BJ (cell line): ENCODE measurements at regions not wholly inside any gene's neighbourhood (a gene's known extent, or its start where the extent isn't known, plus 50 kb on each side); places are given as distances from the start of the nearest gene placed in this dataset.
A peak's percentile ranks its signal among the peaks of the same experiment; 100 is the strongest.

Experiments used
- CTCF ChIA-PET: fragments of 350-600 bp; formaldehyde crosslinking; extraction: SDS; loops from one replicate; lab custom pipeline; 2021; ENCODE audit warnings: antibody characterized with exemption, inconsistent platforms; lab: Yijun Ruan, JAX
- POLR2A ChIA-PET: fragments of 300-600 bp; sonication (Branson Sonifier 250); formaldehyde crosslinking; extraction: SDS; loops from one replicate; lab custom pipeline; 2021; ENCODE audit warnings: antibody characterized with exemption; lab: Charles Lee
- DNase-seq: peaks from one replicate; pipeline ENCODE4 v3.0.0-alpha.2; 2011; ENCODE audit warnings: low read depth
- H3K27me3 ChIP-seq: 2 replicates; pipeline ENCODE4 v1.6.0; 2011; ENCODE audit warnings: low read length; ENCODE audit not compliant: control insufficient read depth, insufficient read depth
- H3K36me3 ChIP-seq: 2 replicates; pipeline ENCODE4 v1.5.1; 2011; ENCODE audit warnings: low read length; ENCODE audit not compliant: control insufficient read depth, insufficient read depth
- H3K4me3 ChIP-seq: 2 replicates; pipeline ENCODE4 v1.5.1; 2011; ENCODE audit warnings: low read depth, mild to moderate bottlenecking, control low read depth, low read length
- CTCF ChIP-seq: IDR thresholded peaks from 2 replicates; pipeline ENCODE4 v1.5.1; 2011; ENCODE audit warnings: low read depth, mild to moderate bottlenecking, control low read depth, inconsistent platforms, low read length, moderate library complexity; ENCODE audit not compliant: insufficient read depth

- ChIA-PET CTCF (interaction anchor here (0.6 to 1.8 kb wide), 5 partner anchors 289 to 640 kb away, joined by 3 to 7 read pairs (median 4); no protein-coding TSS in a partner anchor), POLR2A (interaction anchor here (0.6 kb wide), 2 partner anchors 150 to 524 kb away, joined by 3 read pairs; no protein-coding TSS in a partner anchor)
- Histone ChIP-seq H3K27me3 (no peaks in the 10 kb centered on the region), H3K4me3 (no peak overlapping the region), H3K36me3 (no peaks in the 10 kb centered on the region)
- no peak for DNase-seq
- no peak for TF ChIP-seq CTCF
Observed at GRCh38 chr2:39914949-39915348, 135.9 kb upstream of the THUMPD2 start.

GRCh38 chr2:39913648-39914461 lies 134.8 kb upstream of the THUMPD2 start:
- POLR2A ChIA-PET: interaction anchor here (0.6 to 1.1 kb wide), 7 partner anchors 25 to 538 kb away, joined by 3 to 7 read pairs (median 3); partner anchors contain the start of gene SLC8A1
- Histone ChIP-seq H3K4me3 (no peak overlapping the region), H3K36me3 (no peaks in the 10 kb centered on the region), H3K27me3 (no peaks in the 10 kb centered on the region)
- CTCF ChIA-PET: interaction anchor here (0.5 to 2.6 kb wide), 24 partner anchors 19 to 1785 kb away, joined by 3 to 7 read pairs (median 3); no protein-coding TSS in a partner anchor
- peak; percentile 20 for DNase-seq
- peak; percentile 69 for TF ChIP-seq CTCF

- CTCF ChIA-PET: no interaction called here
- no peak overlapping the region for H3K4me3 ChIP-seq
- no peaks in the 10 kb centered on the region for H3K27me3 ChIP-seq
- H3K36me3 ChIP-seq: no peaks in the 10 kb centered on the region
- no peak for TF ChIP-seq CTCF
- peak; percentile 16 for DNase-seq
- POLR2A ChIA-PET: no interaction called here
Observed at GRCh38 chr2:39902103-39902502, 123.0 kb upstream of the THUMPD2 start.

- no peak overlapping the region for H3K4me3 ChIP-seq
- CTCF ChIA-PET: interaction anchor here (1.2 kb wide), 1 partner anchor 12 kb away, joined by 4 read pairs; no protein-coding TSS in a partner anchor
- no peaks in the 10 kb centered on the region for H3K27me3 ChIP-seq
- POLR2A ChIA-PET: no interaction called here
- TF ChIP-seq CTCF: no peak
- no peak for DNase-seq
- H3K36me3 ChIP-seq: no peaks in the 10 kb centered on the region
Observed at GRCh38 chr2:39898934-39899333, 119.9 kb upstream of the THUMPD2 start.

GRCh38 chr2:39897273-39897672 lies 118.2 kb upstream of the THUMPD2 start:
- Histone ChIP-seq H3K27me3 (no peaks in the 10 kb centered on the region), H3K4me3 (no peak overlapping the region), H3K36me3 (no peaks in the 10 kb centered on the region)
- no peak for TF ChIP-seq CTCF
- POLR2A ChIA-PET: no interaction called here
- CTCF ChIA-PET: interaction anchor here (1.0 kb wide), 1 partner anchor 46 kb away, joined by 3 read pairs; no protein-coding TSS in a partner anchor
- DNase-seq: no peak
